Sigmoid colon (tissue), 6 donors: ENCODE measurements at regions not wholly inside any gene's neighbourhood (a gene's known extent, or its start where the extent isn't known, plus 50 kb on each side); places are given as distances from the start of the nearest gene placed in this dataset.

Experiments
- DNase-seq: peaks from one replicate; pipeline ENCODE4 v3.0.0-alpha.2; 2019
- H3K27ac ChIP-seq, 4 donors: fragments of 200-600 bp; sonication (generic); one replicate each; pipeline ENCODE4 v1.5.1; 2016 to 2019; ENCODE audit warnings: mild to moderate bottlenecking in 1 of 4
- H3K27me3 ChIP-seq, 3 donors: fragments of 200-600 bp; sonication (generic); one replicate each; pipeline ENCODE4 v1.5.1; 2019; ENCODE audit warnings: mild to moderate bottlenecking in 1 of 3
- H3K36me3 ChIP-seq, 4 donors: fragments of 200-600 bp; sonication (generic); one replicate each; pipeline ENCODE4 v1.5.1; 2016 to 2019
- H3K4me1 ChIP-seq, 4 donors: fragments of 200-600 bp; sonication (generic); one replicate each; pipeline ENCODE4 v1.5.1; 2017 to 2019
- H3K4me3 ChIP-seq, 4 donors: fragments of 200-600 bp; sonication (generic); one replicate each; pipeline ENCODE4 v1.5.1; 2017 to 2019; ENCODE audit warnings: mild to moderate bottlenecking in 2 of 4, moderate library complexity in 1 of 4
- H3K9me3 ChIP-seq, 4 donors: fragments of 200-600 bp in 3 of 4; sonication (generic) in 3 of 4; one replicate each; pipeline versions ENCODE4 v1.5.1 to v1.6.1; 2013 to 2019
- EP300 ChIP-seq, 4 donors: sonication (generic); formaldehyde crosslinking; IDR thresholded peaks; one replicate each; pipeline ENCODE4 v1.6.1; 2017; ENCODE audit warnings: antibody characterized with exemption in 4 of 4
- POLR2A ChIP-seq, 2 donors: fragments of 450-650 bp; IDR thresholded peaks; one replicate each; pipeline ENCODE4 v1.6.1; 2016; ENCODE audit warnings: antibody characterized with exemption in 2 of 2, mild to moderate bottlenecking in 2 of 2, moderate library complexity in 2 of 2
- POLR2AphosphoS5 ChIP-seq, 4 donors: sonication (generic); formaldehyde crosslinking; IDR thresholded peaks; one replicate each; pipeline ENCODE4 v1.6.1; 2017; ENCODE audit warnings: antibody characterized with exemption in 4 of 4
- WGBS, 2 donors: extraction: QIAGEN DNeasy Blood & Tissue Kit; methylation state at CpG; one replicate each; pipeline ENCODE4 v1.1.7; 2013; 5-methylcytosine and 5-hydroxymethylcytosine counted together
- intact Hi-C: fragments of 100-400 bp; cut with DNase I; formaldehyde crosslinking; loops from one replicate; pipeline ENCODE4 v1.15.1; 2023
- TF ChIP-seq, protein P1 (sequence below), 4 experiments: fragments of 450-650 bp in 3 of 4; fragments of 200-600 bp in 1 of 4; IDR thresholded peaks; one replicate each; pipeline ENCODE4 v1.5.1; 2016 to 2019; ENCODE audit warnings: antibody characterized with exemption in 4 of 4, mild to moderate bottlenecking in 3 of 4, moderate library complexity in 2 of 4
- donor health status: healthy with polysubstance abuse.
- donor health status: healthy.

DNA sequence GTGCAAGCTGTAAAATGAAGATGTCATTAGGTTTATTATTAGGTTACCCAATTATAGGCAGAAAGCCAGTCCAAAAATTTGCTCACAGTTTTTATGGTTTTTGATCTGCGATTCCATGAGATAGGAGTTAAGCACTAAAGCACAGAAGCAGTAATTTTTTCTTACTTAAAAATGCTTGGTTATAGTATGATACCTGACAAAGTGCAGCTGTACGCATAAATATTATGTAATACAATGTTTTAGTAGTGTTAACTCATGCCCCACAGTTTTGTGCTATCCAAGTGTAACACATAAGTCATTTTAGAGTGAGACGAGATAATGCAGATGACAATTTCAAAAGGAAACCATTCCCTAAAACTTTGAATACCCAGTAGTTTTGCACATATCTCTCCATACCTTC lies 357.8 kb downstream of the TMA16 start:
- no peak overlapping the region for H3K4me3 ChIP-seq
- no peak overlapping the region for H3K27ac ChIP-seq
- WGBS, 2 donors = 83 to 86% methylated on average over 3 of the region's 3 CpGs
- DNase-seq = no peak
- H3K4me1 ChIP-seq = no peaks in the 10 kb centered on the region
- H3K36me3 ChIP-seq = no peaks in the 10 kb centered on the region
- no peak for TF ChIP-seq EP300 (IDR thresholded peaks at IDR 0.05)
- TF ChIP-seq POLR2A (IDR thresholded peaks at IDR 0.05) = no peak
- no peak for TF ChIP-seq POLR2AphosphoS5 (IDR thresholded peaks at IDR 0.05)
- TF ChIP-seq, protein P1, sequence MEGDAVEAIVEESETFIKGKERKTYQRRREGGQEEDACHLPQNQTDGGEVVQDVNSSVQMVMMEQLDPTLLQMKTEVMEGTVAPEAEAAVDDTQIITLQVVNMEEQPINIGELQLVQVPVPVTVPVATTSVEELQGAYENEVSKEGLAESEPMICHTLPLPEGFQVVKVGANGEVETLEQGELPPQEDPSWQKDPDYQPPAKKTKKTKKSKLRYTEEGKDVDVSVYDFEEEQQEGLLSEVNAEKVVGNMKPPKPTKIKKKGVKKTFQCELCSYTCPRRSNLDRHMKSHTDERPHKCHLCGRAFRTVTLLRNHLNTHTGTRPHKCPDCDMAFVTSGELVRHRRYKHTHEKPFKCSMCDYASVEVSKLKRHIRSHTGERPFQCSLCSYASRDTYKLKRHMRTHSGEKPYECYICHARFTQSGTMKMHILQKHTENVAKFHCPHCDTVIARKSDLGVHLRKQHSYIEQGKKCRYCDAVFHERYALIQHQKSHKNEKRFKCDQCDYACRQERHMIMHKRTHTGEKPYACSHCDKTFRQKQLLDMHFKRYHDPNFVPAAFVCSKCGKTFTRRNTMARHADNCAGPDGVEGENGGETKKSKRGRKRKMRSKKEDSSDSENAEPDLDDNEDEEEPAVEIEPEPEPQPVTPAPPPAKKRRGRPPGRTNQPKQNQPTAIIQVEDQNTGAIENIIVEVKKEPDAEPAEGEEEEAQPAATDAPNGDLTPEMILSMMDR (IDR thresholded peaks at IDR 0.05) = no peak
- intact Hi-C loops = no loop called here
- no peaks in the 10 kb centered on the region for H3K9me3 ChIP-seq
- H3K27me3 ChIP-seq = no peaks in the 10 kb centered on the region

DNA sequence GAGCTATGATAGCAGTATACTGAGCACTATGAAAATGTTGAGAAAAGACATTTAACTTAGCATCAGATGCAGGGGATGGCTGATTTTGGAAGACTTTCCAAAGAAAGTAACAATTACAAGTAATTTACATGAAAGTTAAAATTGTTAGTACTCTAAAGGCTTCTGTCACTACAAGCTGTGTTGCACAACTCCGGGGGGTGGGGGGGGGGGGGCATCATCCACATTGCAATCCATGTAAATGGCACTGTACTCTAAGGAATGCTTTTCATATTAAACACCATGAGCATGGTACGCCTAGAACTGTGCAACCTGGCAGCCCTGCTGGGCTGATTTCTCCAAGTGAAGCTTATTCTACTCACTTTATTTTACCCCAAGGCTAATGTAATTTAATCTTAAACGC lies 363.4 kb downstream of the TMA16 start:
- Histone ChIP-seq H3K4me1 (no peaks in the 10 kb centered on the region), H3K4me3 (no peak overlapping the region), H3K9me3 (no peaks in the 10 kb centered on the region), H3K27ac (no peak overlapping the region), H3K36me3 (no peaks in the 10 kb centered on the region), H3K27me3 (no peaks in the 10 kb centered on the region)
- no peak for DNase-seq
- intact Hi-C loops = no loop called here
- TF ChIP-seq POLR2A (IDR thresholded peaks at IDR 0.05) (no peak), EP300 (IDR thresholded peaks at IDR 0.05) (no peak), POLR2AphosphoS5 (IDR thresholded peaks at IDR 0.05) (no peak)
- TF ChIP-seq, protein P1 (IDR thresholded peaks at IDR 0.05) = no peak
- WGBS, 2 donors = 79 to 82% methylated on average over 3 of the region's 3 CpGs

DNA sequence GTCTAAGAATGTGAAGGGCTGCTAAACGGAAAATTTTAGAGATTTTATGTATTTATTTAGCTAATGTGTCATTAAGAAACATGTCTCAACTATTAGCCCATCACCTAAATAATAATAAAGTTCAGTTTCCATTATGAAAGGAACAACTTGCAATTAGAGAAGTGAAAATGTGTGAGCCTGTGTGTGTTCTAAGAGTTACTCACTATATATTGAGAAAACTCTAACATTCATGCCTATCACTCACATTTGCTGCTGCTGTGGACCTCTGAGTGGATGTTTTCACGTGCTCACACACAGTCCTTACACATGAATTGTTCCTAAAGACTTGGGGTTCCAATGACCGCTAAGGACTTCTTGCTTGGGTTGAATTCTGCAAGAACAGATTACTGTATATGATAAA lies 364.0 kb downstream of the TMA16 start:
- TF ChIP-seq POLR2AphosphoS5 (IDR thresholded peaks at IDR 0.05) = no peak
- no peak for TF ChIP-seq EP300 (IDR thresholded peaks at IDR 0.05)
- no peak overlapping the region for H3K4me3 ChIP-seq
- no peak for DNase-seq
- no peaks in the 10 kb centered on the region for H3K27me3 ChIP-seq
- H3K4me1 ChIP-seq = no peaks in the 10 kb centered on the region
- 43 to 65% methylated on average over 3 of the region's 3 CpGs for WGBS, 2 donors
- no peaks in the 10 kb centered on the region for H3K9me3 ChIP-seq
- H3K36me3 ChIP-seq = no peaks in the 10 kb centered on the region
- H3K27ac ChIP-seq = no peak overlapping the region
- intact Hi-C loops = no loop called here

DNA sequence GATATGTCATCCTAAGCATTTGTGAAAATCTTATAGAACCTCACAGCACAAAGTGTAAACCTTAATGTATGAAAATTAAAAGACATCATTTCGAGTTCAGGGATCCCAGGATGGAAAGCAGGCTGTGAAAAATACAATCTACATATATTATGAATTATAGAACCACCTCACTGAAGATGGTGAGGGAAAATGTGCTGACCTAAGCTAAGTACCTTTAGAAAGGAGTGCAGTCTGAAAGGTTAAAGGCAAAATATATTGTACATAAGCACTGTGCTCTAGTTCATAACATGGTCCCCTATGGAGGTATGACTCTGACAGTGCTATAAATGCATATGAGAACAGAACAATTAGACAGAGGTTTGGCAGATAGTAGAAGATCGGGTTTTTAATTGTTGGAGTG lies 368.6 kb downstream of the TMA16 start:
- Histone ChIP-seq H3K4me3 (no peak overlapping the region), H3K27me3 (no peaks in the 10 kb centered on the region), H3K36me3 (no peaks in the 10 kb centered on the region), H3K27ac (no peak overlapping the region), H3K9me3 (no peaks in the 10 kb centered on the region), H3K4me1 (no peaks in the 10 kb centered on the region)
- 47 to 63% methylated on average over 2 of the region's 2 CpGs for WGBS, 2 donors
- TF ChIP-seq POLR2AphosphoS5 (IDR thresholded peaks at IDR 0.05) (no peak), EP300 (IDR thresholded peaks at IDR 0.05) (no peak), POLR2A (IDR thresholded peaks at IDR 0.05) (no peak)
- TF ChIP-seq, protein P1 (IDR thresholded peaks at IDR 0.05) = no peak
- intact Hi-C loops = no loop called here
- DNase-seq = no peak

DNA sequence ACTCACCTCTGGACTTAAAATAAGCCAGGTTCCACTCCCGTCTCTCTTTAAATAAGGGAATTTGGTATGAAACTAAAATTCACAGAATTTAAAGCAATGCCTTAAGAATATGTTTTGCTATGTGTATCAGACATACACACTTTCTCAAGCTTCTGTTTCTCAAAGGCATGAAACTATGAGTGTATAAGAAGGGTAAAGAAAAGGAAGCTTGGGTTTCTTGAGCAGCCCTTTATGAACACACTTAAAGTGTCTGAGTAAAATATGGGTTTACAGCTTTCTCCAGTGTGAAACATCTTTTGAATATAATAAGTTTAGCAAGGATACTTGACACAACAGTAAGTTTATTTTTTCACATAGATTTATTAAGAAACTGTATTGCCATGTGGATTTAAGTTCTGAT lies 370.5 kb downstream of the TMA16 start:
- Histone ChIP-seq H3K4me1 (no peaks in the 10 kb centered on the region), H3K36me3 (no peaks in the 10 kb centered on the region), H3K9me3 (no peaks in the 10 kb centered on the region), H3K27me3 (no peaks in the 10 kb centered on the region), H3K4me3 (no peak overlapping the region), H3K27ac (no peak overlapping the region)
- intact Hi-C loops = no loop called here
- TF ChIP-seq POLR2A (IDR thresholded peaks at IDR 0.05) (no peak), EP300 (IDR thresholded peaks at IDR 0.05) (no peak), POLR2AphosphoS5 (IDR thresholded peaks at IDR 0.05) (no peak)
- TF ChIP-seq, protein P1 (IDR thresholded peaks at IDR 0.05) = no peak
- DNase-seq = no peak
- WGBS, 2 donors = 72 to 74% methylated on average over 1 of the region's 1 CpG
